Activated CD4-positive, alpha-beta memory T cell treated with anti-CD3 and anti-CD28 coated beads for 36 hours (primary cell): ENCODE measurements at regions not wholly inside any gene's neighbourhood (a gene's known extent, or its start where the extent isn't known, plus 50 kb on each side); places are given as distances from the start of the nearest gene placed in this dataset.

Experiments
- CTCF ChIA-PET: fragments of 350-600 bp; sonication (Branson Sonifier 250); formaldehyde crosslinking; loops from one replicate; lab custom pipeline; 2021; ENCODE audit warnings: antibody characterized with exemption, inconsistent platforms; lab: Charles Lee
- POLR2A ChIA-PET: fragments of 350-600 bp; sonication (Branson Sonifier 250); formaldehyde crosslinking; loops from one replicate; lab custom pipeline; 2021; ENCODE audit warnings: antibody characterized with exemption; lab: Charles Lee
- DNase-seq: peaks from one replicate; pipeline ENCODE4 v3.0.0-alpha.2; 2020
- H3K27ac Mint-ChIP-seq: one replicate; pipeline ENCODE4 v1.8.0; 2021; ENCODE audit warnings: mixed read lengths
- H3K27me3 Mint-ChIP-seq: one replicate; pipeline ENCODE4 v1.8.0; 2021; ENCODE audit warnings: mixed read lengths
- H3K36me3 Mint-ChIP-seq: one replicate; pipeline ENCODE4 v1.8.0; 2021; ENCODE audit warnings: mixed read lengths
- H3K4me1 Mint-ChIP-seq: one replicate; pipeline ENCODE4 v1.8.0; 2021; ENCODE audit warnings: low read depth, mixed read lengths
- H3K4me3 Mint-ChIP-seq: one replicate; pipeline ENCODE4 v1.8.0; 2021; ENCODE audit warnings: mild to moderate bottlenecking, mixed read lengths
- H3K9me3 Mint-ChIP-seq: one replicate; pipeline ENCODE4 v1.8.0; 2021; ENCODE audit warnings: mixed read lengths
- intact Hi-C: fragments of 100-400 bp; cut with micrococcal nuclease; formaldehyde crosslinking; loops from one replicate; pipeline ENCODE4 v1.15.1; 2023

DNA sequence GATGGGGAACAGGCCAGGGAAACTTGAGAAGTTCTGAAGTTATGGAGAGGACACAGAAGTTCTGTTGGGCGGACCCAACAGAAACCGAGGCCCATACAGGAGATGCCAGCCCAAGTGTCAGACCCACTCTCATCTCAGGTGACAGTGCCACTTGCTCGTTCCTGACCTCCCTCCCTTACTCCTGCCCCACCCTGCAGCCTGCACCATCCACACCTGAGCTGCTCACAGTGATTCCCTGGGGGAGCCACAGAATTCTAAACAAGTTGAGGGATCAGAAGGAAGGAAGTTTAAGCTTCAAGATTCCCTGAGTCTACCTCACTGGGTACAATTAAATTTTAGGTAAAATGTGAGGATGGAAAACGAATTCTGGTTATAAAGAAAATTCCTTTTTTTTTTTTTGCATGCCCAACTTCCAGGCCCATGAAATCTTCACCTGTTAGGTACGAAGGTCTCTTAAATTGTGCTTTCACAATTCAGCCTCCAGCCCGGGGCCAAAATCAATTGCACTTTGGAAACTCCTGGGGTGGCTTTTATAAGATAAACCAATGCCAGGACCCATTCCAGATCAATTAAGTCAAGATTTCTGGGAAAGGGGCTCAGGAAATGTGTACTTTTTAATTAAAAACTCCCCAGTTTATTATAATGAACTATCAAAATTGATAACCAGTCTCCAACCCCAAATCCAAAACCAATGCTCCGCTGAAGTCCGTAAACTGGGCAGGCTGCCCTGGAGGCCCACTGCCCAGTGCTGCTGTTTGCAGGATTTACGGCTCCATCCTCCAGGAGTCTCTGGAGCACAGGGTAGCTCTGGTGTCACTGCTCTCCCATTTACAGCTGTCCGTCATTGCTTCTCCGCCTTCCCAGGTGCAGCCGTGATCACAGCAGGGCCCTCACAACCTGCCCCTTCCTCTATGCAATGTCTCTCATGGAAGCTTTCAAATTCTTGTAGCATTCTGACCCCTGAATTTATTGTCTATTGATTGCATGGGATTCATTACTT is 643.5 kb downstream of the UQCRFS1 start:
- CTCF ChIA-PET = no interaction called here
- no peaks in the 10 kb centered on the region for H3K36me3 Mint-ChIP-seq
- no peaks in the 10 kb centered on the region for H3K27me3 Mint-ChIP-seq
- H3K4me1 Mint-ChIP-seq = no peaks in the 10 kb centered on the region
- POLR2A ChIA-PET = no interaction called here
- no peak overlapping the region for H3K4me3 Mint-ChIP-seq
- intact Hi-C loops = no loop called here
- peaks cover 2% of the 10 kb centered on the region for H3K9me3 Mint-ChIP-seq
- no peak for DNase-seq
- no peak overlapping the region for H3K27ac Mint-ChIP-seq

DNA sequence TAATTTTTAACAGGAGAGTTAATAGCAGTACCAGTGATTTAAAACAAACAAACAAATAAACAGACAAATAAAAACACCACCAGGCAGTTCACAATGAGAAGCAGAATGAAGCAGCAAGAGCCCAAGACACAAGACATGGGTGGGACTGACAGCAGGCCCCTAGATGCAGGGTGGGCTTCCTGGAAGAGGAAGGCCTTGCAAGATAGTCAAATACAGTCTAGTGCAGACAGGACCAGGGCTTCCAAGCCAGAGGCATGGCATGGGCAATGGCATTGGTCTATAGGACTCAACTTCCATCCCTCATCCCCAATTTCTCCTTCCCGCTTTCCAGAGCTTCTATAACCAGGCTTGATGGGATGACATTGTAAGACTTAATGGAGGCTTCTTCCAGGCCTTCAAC is 645.1 kb downstream of the UQCRFS1 start:
- no peaks in the 10 kb centered on the region for H3K27me3 Mint-ChIP-seq
- ChIA-PET POLR2A (no interaction called here), CTCF (no interaction called here)
- H3K27ac Mint-ChIP-seq = no peak overlapping the region
- no peaks in the 10 kb centered on the region for H3K36me3 Mint-ChIP-seq
- no peak for DNase-seq
- H3K4me1 Mint-ChIP-seq = no peaks in the 10 kb centered on the region
- intact Hi-C loops = no loop called here
- H3K9me3 Mint-ChIP-seq = peaks cover 6% of the 10 kb centered on the region
- H3K4me3 Mint-ChIP-seq = no peak overlapping the region

DNA sequence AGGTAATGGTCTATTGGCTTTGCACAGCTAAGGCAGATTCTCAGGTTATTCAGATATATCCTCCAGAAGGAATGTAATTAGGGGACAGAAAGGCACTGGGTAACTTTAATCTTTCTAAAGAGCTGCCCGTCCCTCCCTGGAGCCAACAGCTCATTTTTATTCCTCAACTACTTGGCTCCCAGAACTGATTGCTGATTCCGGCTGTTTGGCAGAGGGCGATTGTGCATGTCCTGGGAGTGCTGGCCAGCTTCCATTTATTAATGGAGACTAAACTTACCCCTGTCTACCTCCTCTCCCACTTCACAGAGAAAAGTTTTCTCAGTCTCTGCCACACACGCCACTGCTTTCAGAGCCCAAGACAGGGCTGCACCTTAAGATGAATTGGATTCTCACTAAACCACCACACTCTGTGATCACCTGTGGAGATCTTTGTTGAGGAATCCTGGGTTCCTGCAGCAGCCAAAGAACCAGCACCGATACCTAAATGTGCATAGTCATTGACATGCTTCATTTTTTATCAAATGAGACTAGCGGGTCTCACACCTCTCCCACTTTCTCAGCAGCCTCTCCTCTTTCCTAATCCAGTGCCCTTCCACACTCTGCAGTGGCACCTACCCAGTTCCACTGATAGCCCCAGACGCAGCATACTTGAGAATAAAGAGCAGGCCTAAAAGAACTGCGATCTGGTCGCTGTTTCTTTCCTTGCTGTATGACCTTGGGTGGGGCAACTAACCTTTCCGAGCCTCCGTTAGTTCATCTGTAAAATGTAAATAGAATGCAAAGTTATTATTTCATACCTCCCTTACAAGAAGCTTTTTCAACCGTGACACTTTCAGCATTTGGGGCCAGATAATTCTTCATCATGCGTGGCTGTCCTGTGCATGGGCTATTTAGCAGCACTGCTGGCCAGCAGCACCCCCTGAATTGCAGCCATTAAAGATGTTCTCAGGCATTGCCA is 648.7 kb downstream of the UQCRFS1 start:
- ChIA-PET CTCF (interaction anchor here (0.6 kb wide), 2 partner anchors 13 to 331 kb away, joined by 3 read pairs; no protein-coding TSS in a partner anchor), POLR2A (no interaction called here)
- intact Hi-C loops = no loop called here

DNA sequence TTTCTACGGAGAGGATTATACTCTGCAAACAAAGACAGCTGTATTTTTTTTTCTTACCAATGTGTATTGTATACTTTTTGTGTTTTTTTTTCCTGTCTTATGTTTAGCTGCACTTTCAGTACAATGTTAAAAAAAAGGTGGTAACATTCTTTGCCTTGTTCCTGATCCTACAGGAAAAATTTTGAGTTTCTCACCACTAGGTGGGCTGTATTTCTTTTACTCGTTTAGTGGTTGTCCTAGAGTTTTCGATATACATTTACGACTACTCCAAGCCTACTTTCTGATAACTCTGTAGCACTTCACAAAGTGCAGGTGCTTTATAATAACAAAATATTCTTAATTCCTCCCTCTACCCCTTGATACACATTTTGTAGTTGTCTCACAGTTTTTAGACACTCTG is 652.2 kb downstream of the UQCRFS1 start:
- Mint-ChIP-seq H3K4me1 (no peaks in the 10 kb centered on the region), H3K9me3 (peaks cover 6% of the 10 kb centered on the region), H3K4me3 (no peak overlapping the region), H3K27ac (no peak overlapping the region), H3K27me3 (no peaks in the 10 kb centered on the region), H3K36me3 (no peaks in the 10 kb centered on the region)
- POLR2A ChIA-PET = no interaction called here
- CTCF ChIA-PET = no interaction called here
- no peak for DNase-seq
- intact Hi-C loops = no loop called here

More for the DNA sequence above, 648.7 kb downstream of the UQCRFS1 start:
- H3K27ac Mint-ChIP-seq = no peak overlapping the region
- DNase-seq = no peak
- H3K4me1 Mint-ChIP-seq = no peaks in the 10 kb centered on the region
- no peak overlapping the region for H3K4me3 Mint-ChIP-seq
- H3K9me3 Mint-ChIP-seq = peaks cover 6% of the 10 kb centered on the region
- H3K36me3 Mint-ChIP-seq = no peaks in the 10 kb centered on the region
- no peaks in the 10 kb centered on the region for H3K27me3 Mint-ChIP-seq

- H3K4me1 Mint-ChIP-seq = no peaks in the 10 kb centered on the region
- H3K27me3 Mint-ChIP-seq = no peaks in the 10 kb centered on the region
- no peak for DNase-seq
- ChIA-PET POLR2A (no interaction called here), CTCF (no interaction called here)
- H3K9me3 Mint-ChIP-seq = peaks cover 6% of the 10 kb centered on the region
- no peaks in the 10 kb centered on the region for H3K36me3 Mint-ChIP-seq
- H3K4me3 Mint-ChIP-seq = no peak overlapping the region
- intact Hi-C loops = no loop called here
- H3K27ac Mint-ChIP-seq = no peak overlapping the region
These were observed 654.2 kb downstream of the UQCRFS1 start for GRCh38 chr19:28558783-28559182.

DNA sequence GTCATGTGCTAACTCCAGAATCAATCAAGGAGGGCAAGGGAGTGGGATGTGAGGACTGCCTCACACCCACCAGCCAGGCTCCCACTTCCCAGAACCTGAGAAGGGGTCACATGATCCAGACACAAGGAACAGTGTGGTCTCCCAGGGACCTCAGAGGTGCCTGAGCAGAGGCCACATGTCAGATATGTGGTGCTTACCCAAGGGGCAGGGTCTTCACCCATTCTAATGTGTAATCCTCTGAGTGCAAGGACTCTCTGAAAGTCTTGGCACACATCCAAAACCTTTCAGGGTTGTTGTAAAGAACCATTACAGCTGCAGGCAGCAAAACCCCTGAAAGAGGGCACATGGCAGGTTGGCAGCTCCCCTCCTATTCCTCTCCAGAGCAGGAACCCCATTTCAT is 656.6 kb downstream of the UQCRFS1 start:
- H3K9me3 Mint-ChIP-seq = peaks cover 10% of the 10 kb centered on the region
- intact Hi-C loops = no loop called here
- no peak for DNase-seq
- no peaks in the 10 kb centered on the region for H3K4me1 Mint-ChIP-seq
- no peak overlapping the region for H3K27ac Mint-ChIP-seq
- no peaks in the 10 kb centered on the region for H3K27me3 Mint-ChIP-seq
- no peaks in the 10 kb centered on the region for H3K36me3 Mint-ChIP-seq
- H3K4me3 Mint-ChIP-seq = no peak overlapping the region
- ChIA-PET POLR2A (no interaction called here), CTCF (no interaction called here)

- ChIA-PET POLR2A (no interaction called here), CTCF (no interaction called here)
- Mint-ChIP-seq H3K27ac (no peak overlapping the region), H3K4me3 (no peak overlapping the region), H3K4me1 (no peaks in the 10 kb centered on the region), H3K27me3 (no peaks in the 10 kb centered on the region), H3K9me3 (peaks cover 10% of the 10 kb centered on the region), H3K36me3 (no peaks in the 10 kb centered on the region)
- intact Hi-C loops = no loop called here
- no peak for DNase-seq
These were observed 657.6 kb downstream of the UQCRFS1 start for GRCh38 chr19:28555317-28555716.

GRCh38 chr19:28554321-28555091 is 658.4 kb downstream of the UQCRFS1 start:
- POLR2A ChIA-PET = no interaction called here
- intact Hi-C loops = no loop called here
- no peaks in the 10 kb centered on the region for H3K4me1 Mint-ChIP-seq
- no peaks in the 10 kb centered on the region for H3K36me3 Mint-ChIP-seq
- peaks cover 10% of the 10 kb centered on the region for H3K9me3 Mint-ChIP-seq
- no peak overlapping the region for H3K27ac Mint-ChIP-seq
- no peaks in the 10 kb centered on the region for H3K27me3 Mint-ChIP-seq
- CTCF ChIA-PET = no interaction called here
- no peak for DNase-seq
- no peak overlapping the region for H3K4me3 Mint-ChIP-seq

DNA sequence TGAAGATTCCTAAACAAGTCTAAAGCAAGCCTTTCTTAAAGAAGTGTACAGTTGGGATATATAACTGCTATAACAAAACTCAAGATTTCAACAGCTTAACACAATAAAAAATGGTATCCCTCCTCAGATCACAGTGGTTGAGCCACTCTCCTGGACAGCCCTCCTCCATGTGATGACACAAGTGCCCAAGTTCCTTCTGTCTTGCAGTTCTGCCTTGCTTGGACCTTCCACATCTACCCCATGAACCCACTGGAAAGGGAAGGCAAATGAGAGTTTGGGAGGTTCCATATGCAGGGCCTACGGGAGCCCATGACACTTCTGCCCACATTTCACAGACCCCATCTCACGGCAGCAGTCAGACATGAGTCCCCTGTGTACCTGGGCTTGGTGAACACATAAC is 659.2 kb downstream of the UQCRFS1 start:
- H3K9me3 Mint-ChIP-seq = peaks cover 10% of the 10 kb centered on the region
- H3K36me3 Mint-ChIP-seq = no peaks in the 10 kb centered on the region
- H3K4me3 Mint-ChIP-seq = no peak overlapping the region
- intact Hi-C loops = no loop called here
- no peaks in the 10 kb centered on the region for H3K4me1 Mint-ChIP-seq
- no peaks in the 10 kb centered on the region for H3K27me3 Mint-ChIP-seq
- no peak overlapping the region for H3K27ac Mint-ChIP-seq
- no peak for DNase-seq
- CTCF ChIA-PET = no interaction called here
- POLR2A ChIA-PET = no interaction called here

DNA sequence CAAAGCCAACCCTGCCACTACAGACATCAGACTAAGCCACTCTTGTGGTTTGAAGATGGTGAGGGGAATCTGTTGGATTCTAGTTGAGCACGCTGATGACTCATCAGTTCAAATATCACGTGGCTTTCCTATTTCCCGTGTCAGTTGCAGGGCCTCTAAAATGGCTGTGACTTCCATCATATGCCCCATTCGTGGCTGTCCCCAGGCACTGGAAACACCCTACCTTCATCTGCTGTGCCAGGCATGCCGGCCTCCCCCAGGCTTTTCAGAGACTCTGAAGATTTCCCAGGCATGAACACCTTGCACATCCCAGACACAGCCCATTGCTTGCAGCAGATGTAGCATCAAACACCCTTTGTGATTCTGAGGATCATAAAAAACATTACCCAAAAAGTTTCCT is 659.9 kb downstream of the UQCRFS1 start:
- ChIA-PET POLR2A (no interaction called here), CTCF (no interaction called here)
- H3K9me3 Mint-ChIP-seq = peaks cover 10% of the 10 kb centered on the region
- no peaks in the 10 kb centered on the region for H3K4me1 Mint-ChIP-seq
- no peaks in the 10 kb centered on the region for H3K36me3 Mint-ChIP-seq
- no peak overlapping the region for H3K27ac Mint-ChIP-seq
- H3K27me3 Mint-ChIP-seq = no peaks in the 10 kb centered on the region
- intact Hi-C loops = no loop called here
- no peak for DNase-seq
- no peak overlapping the region for H3K4me3 Mint-ChIP-seq

- ChIA-PET POLR2A (no interaction called here), CTCF (no interaction called here)
- DNase-seq = no peak
- Mint-ChIP-seq H3K9me3 (peaks cover 13% of the 10 kb centered on the region), H3K36me3 (no peaks in the 10 kb centered on the region), H3K4me1 (no peaks in the 10 kb centered on the region), H3K4me3 (no peak overlapping the region), H3K27ac (no peak overlapping the region), H3K27me3 (no peaks in the 10 kb centered on the region)
- intact Hi-C loops = no loop called here
These were observed 663.2 kb downstream of the UQCRFS1 start for GRCh38 chr19:28549680-28550277.
